ENCODE measurements at regions not wholly inside any gene's neighbourhood (a gene's known extent, or its start where the extent isn't known, plus 50 kb on each side); places are given as distances from the start of the nearest gene placed in this dataset.
A peak's percentile ranks its signal among the peaks of the same experiment; 100 is the strongest.

DNA sequence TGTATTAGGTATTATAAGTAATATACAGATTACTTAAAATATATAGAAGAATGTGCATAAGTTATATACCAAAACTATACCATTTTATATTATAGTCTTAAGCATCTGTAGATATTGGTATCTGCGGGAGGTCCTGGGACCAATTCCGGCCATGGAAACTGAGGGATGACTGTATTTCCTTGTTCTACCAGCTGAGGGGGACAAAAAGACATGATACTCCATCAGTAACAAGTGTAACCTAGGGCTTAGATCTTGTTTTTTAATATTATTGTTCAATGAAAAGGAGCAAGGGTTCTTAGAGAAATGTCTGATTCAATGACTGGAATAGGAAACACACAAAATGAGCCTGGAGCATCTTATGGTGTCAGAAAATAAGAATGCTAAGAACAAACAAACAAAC, 752.5 kb downstream of the CCSER2 start:
- ATAC-seq (no peak), DNase-seq (no peak)
- Histone ChIP-seq H3K4me1 (no peaks in the 10 kb centered on the region), H3K9me3 (no peaks in the 10 kb centered on the region), H3K4me3 (no peak overlapping the region), H3K27me3 (no peaks in the 10 kb centered on the region), H3K36me3 (no peaks in the 10 kb centered on the region), H3K27ac (no peak overlapping the region)
- intact Hi-C loops (cut with DNase I) = no loop called here
- TF ChIP-seq, protein P1, sequence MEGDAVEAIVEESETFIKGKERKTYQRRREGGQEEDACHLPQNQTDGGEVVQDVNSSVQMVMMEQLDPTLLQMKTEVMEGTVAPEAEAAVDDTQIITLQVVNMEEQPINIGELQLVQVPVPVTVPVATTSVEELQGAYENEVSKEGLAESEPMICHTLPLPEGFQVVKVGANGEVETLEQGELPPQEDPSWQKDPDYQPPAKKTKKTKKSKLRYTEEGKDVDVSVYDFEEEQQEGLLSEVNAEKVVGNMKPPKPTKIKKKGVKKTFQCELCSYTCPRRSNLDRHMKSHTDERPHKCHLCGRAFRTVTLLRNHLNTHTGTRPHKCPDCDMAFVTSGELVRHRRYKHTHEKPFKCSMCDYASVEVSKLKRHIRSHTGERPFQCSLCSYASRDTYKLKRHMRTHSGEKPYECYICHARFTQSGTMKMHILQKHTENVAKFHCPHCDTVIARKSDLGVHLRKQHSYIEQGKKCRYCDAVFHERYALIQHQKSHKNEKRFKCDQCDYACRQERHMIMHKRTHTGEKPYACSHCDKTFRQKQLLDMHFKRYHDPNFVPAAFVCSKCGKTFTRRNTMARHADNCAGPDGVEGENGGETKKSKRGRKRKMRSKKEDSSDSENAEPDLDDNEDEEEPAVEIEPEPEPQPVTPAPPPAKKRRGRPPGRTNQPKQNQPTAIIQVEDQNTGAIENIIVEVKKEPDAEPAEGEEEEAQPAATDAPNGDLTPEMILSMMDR (IDR thresholded peaks at IDR 0.05) = no peak

DNA sequence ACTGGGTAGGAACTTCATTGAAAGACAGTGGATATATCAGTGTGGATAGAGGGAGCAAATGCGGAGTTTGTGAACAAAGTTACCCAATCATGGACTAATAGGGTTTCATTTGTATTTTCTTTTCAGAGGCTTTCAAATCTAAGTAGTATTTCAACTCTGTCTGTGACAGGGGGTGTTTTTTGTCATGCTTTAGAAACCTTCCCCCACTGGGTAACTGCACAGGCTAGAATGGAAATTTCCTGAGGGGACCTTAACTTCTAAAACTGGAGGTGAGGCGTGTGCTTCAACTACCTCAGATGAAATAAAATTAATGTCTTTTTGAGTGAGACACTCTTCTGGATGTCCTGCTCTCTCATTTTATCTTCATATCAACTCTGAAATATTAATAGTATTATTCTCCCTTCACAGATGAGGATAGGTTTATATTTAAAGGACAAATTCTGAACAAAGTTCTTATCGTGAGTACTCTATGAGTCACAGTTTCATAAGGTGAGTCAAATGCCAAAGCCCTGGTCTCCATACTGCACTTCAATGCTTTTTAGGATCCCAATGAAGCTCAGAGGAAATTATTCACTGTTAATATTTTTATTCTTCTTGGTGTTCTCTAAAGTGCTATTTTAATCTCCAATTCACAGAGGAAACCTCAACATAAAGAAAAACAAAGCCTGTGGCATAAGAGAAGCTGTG, 770.6 kb downstream of the CCSER2 start:
- Histone ChIP-seq H3K27ac (no peak overlapping the region), H3K36me3 (no peaks in the 10 kb centered on the region), H3K4me3 (no peak overlapping the region), H3K9me3 (no peaks in the 10 kb centered on the region), H3K27me3 (no peaks in the 10 kb centered on the region), H3K4me1 (no peaks in the 10 kb centered on the region)
- DNase-seq = no peak
- intact Hi-C loops (cut with DNase I) = no loop called here
- peak; percentile 77 for ATAC-seq
- TF ChIP-seq, protein P1 (IDR thresholded peaks at IDR 0.05) = no peak

DNA sequence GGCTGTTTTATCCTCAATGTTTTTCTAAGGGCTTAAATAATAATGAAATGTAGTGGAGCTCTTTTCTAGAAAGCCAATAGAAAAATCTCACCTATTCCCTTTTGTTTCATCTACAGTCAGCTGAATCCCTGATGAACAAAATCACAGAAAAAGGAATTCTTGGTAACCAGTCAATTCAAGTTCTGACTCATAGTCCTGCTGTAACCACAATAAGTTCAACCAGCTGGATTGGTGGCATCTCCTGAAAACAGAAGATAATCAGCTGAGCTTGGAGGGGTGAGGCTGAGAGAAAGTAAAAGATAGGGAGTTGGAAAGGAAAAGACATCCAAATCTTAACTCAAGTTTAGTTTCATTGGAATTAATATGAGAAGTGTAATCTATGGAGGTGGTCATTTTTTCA, 772.1 kb downstream of the CCSER2 start:
- ATAC-seq (no peak), DNase-seq (no peak)
- Histone ChIP-seq H3K27me3 (no peaks in the 10 kb centered on the region), H3K9me3 (no peaks in the 10 kb centered on the region), H3K4me3 (no peak overlapping the region), H3K27ac (no peak overlapping the region), H3K4me1 (no peaks in the 10 kb centered on the region), H3K36me3 (no peaks in the 10 kb centered on the region)
- TF ChIP-seq, protein P1 (IDR thresholded peaks at IDR 0.05) = no peak
- intact Hi-C loops (cut with DNase I) = no loop called here

DNA sequence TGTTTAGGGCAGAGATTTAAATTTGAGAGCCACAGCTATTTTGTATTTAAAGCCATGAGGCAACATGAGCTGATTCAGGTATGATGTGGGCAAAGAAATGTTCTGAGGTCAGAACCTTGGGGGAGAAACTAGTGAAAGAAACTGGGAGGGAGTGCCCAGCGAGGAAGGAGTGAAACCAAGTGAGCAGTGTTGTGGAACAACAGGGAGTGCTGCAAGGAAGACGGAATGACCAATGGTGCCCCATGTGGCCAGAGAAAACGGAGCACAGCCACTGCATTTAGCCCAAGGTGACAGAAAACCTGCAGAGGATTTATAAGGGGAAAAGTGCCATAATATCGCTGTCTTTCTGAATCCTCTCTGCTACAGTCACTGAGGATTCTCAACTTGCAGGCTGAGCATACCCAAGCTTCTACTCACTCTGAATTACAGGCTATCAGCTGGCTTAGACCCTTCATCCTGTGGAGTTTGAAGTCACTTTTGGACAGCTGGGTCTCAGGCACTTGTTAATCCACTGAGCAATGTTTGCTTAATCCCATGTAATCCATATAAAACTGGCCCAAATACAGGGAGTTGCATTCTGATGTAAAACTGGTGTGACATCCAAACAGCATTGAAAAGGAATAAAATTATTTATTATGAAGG, 777.3 kb downstream of the CCSER2 start:
- ATAC-seq = no peak
- TF ChIP-seq, protein P1 (IDR thresholded peaks at IDR 0.05) = no peak
- no peak overlapping the region for H3K27ac ChIP-seq
- no peaks in the 10 kb centered on the region for H3K36me3 ChIP-seq
- no peak overlapping the region for H3K4me3 ChIP-seq
- intact Hi-C loops (cut with DNase I) = no loop called here
- no peak for DNase-seq
- no peaks in the 10 kb centered on the region for H3K4me1 ChIP-seq
- H3K27me3 ChIP-seq = no peaks in the 10 kb centered on the region
- H3K9me3 ChIP-seq = no peaks in the 10 kb centered on the region

DNA sequence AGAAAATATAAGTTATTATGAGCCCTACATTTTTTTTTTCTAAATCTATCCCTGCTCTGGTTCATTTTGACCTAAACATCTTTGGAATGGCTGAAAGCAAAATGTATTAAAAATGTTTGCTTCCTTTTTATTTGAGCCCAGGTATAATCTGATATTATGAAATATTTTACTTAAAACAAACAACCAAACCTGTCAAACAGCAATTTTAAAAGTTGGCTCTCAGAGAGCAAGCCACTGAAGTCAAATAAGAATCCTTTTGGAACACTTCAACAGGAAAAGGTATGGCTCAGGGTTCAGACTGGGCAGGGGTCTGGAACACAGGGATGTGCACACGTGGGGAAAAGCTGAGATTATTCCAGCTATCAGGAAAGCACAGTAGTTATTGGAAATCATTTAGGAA, 782.9 kb downstream of the CCSER2 start:
- TF ChIP-seq, protein P1 (IDR thresholded peaks at IDR 0.05) = no peak
- H3K9me3 ChIP-seq = no peaks in the 10 kb centered on the region
- intact Hi-C loops (cut with DNase I) = no loop called here
- no peaks in the 10 kb centered on the region for H3K4me1 ChIP-seq
- no peaks in the 10 kb centered on the region for H3K36me3 ChIP-seq
- no peaks in the 10 kb centered on the region for H3K27me3 ChIP-seq
- H3K27ac ChIP-seq = no peak overlapping the region
- H3K4me3 ChIP-seq = no peak overlapping the region
- DNase-seq = no peak
- ATAC-seq = no peak

Data from left lung (tissue), 4 donors.